ENCODE measurements at regions not wholly inside any gene's neighbourhood (a gene's known extent, or its start where the extent isn't known, plus 50 kb on each side); places are given as distances from the start of the nearest gene placed in this dataset.

- Mint-ChIP-seq H3K27me3 (ENCODE audit: insufficient read depth, unreplicated experiment) (no peaks in the 10 kb centered on the region), H3K4me1 (ENCODE audit: insufficient read depth, unreplicated experiment) (peaks cover 9% of the 10 kb centered on the region), H3K27ac (ENCODE audit: low read depth, unreplicated experiment) (no peak overlapping the region), H3K36me3 (ENCODE audit: insufficient read depth, unreplicated experiment) (no peaks in the 10 kb centered on the region), H3K4me3 (ENCODE audit: unreplicated experiment) (no peak overlapping the region), H3K9me3 (ENCODE audit: unreplicated experiment) (peaks cover 10% of the 10 kb centered on the region)
- no peak for DNase-seq (ENCODE audit: unreplicated experiment)
- ChIA-PET CTCF (interaction anchor here (0.8 to 1.2 kb wide), 3 partner anchors 16 to 1168 kb away, joined by 3 read pairs; no protein-coding TSS in a partner anchor), POLR2A (no interaction called here)
- intact Hi-C loops (cut with micrococcal nuclease), result no loop called here
- no TSS peak for BruUV-seq (replicated peaks)
- TF ChIP-seq CTCF (IDR thresholded peaks at IDR 0.05; ENCODE audit: unreplicated experiment), result no peak
Measured at GRCh38 chr5:131068893-131069643, 96.0 kb downstream of the HINT1 start.

GRCh38 chr5:131068076-131068475, 97.0 kb downstream of the HINT1 start:
- no peak for DNase-seq (ENCODE audit: unreplicated experiment)
- ChIA-PET CTCF (interaction anchor here (1.6 to 2.6 kb wide), 2 partner anchors 15 to 197 kb away, joined by 3 to 16 read pairs; no protein-coding TSS in a partner anchor), POLR2A (interaction anchor here (0.7 kb wide), 1 partner anchor 1291 kb away, joined by 3 read pairs; no protein-coding TSS in a partner anchor)
- TF ChIP-seq CTCF (IDR thresholded peaks at IDR 0.05; ENCODE audit: unreplicated experiment), result no peak
- H3K4me1 Mint-ChIP-seq (ENCODE audit: insufficient read depth, unreplicated experiment), result peaks cover 9% of the 10 kb centered on the region
- H3K36me3 Mint-ChIP-seq (ENCODE audit: insufficient read depth, unreplicated experiment), result no peaks in the 10 kb centered on the region
- peak overlapping the region; percentile 8 for H3K27ac Mint-ChIP-seq (ENCODE audit: low read depth, unreplicated experiment)
- H3K4me3 Mint-ChIP-seq (ENCODE audit: unreplicated experiment), result no peak overlapping the region
- BruUV-seq (replicated peaks), result no TSS peak
- H3K27me3 Mint-ChIP-seq (ENCODE audit: insufficient read depth, unreplicated experiment), result no peaks in the 10 kb centered on the region
- H3K9me3 Mint-ChIP-seq (ENCODE audit: unreplicated experiment), result peaks cover 10% of the 10 kb centered on the region
- intact Hi-C loops (cut with micrococcal nuclease), result no loop called here

- peak overlapping the region; percentile 8 for H3K27ac Mint-ChIP-seq (ENCODE audit: low read depth, unreplicated experiment)
- peaks cover 10% of the 10 kb centered on the region for H3K9me3 Mint-ChIP-seq (ENCODE audit: unreplicated experiment)
- H3K27me3 Mint-ChIP-seq (ENCODE audit: insufficient read depth, unreplicated experiment), result no peaks in the 10 kb centered on the region
- CTCF ChIA-PET, result interaction anchor here (0.6 to 2.6 kb wide), 4 partner anchors 11 to 199 kb away, joined by 3 to 16 read pairs (median 3); no protein-coding TSS in a partner anchor
- POLR2A ChIA-PET, result interaction anchor here (0.7 kb wide), 1 partner anchor 1291 kb away, joined by 3 read pairs; no protein-coding TSS in a partner anchor
- H3K4me3 Mint-ChIP-seq (ENCODE audit: unreplicated experiment), result no peak overlapping the region
- intact Hi-C loops (cut with micrococcal nuclease), result no loop called here
- peaks cover 9% of the 10 kb centered on the region for H3K4me1 Mint-ChIP-seq (ENCODE audit: insufficient read depth, unreplicated experiment)
- DNase-seq (ENCODE audit: unreplicated experiment), result peak; percentile 8
- H3K36me3 Mint-ChIP-seq (ENCODE audit: insufficient read depth, unreplicated experiment), result no peaks in the 10 kb centered on the region
- no peak for TF ChIP-seq CTCF (IDR thresholded peaks at IDR 0.05; ENCODE audit: unreplicated experiment)
- no TSS peak for BruUV-seq (replicated peaks)
Measured at GRCh38 chr5:131067636-131068035, 97.4 kb downstream of the HINT1 start.

GRCh38 chr5:131064669-131065371, 100.2 kb downstream of the HINT1 start:
- ChIA-PET CTCF (no interaction called here), POLR2A (no interaction called here)
- no peak for DNase-seq (ENCODE audit: unreplicated experiment)
- peaks cover 9% of the 10 kb centered on the region for H3K4me1 Mint-ChIP-seq (ENCODE audit: insufficient read depth, unreplicated experiment)
- no peaks in the 10 kb centered on the region for H3K36me3 Mint-ChIP-seq (ENCODE audit: insufficient read depth, unreplicated experiment)
- no TSS peak for BruUV-seq (replicated peaks)
- H3K4me3 Mint-ChIP-seq (ENCODE audit: unreplicated experiment), result no peak overlapping the region
- H3K27ac Mint-ChIP-seq (ENCODE audit: low read depth, unreplicated experiment), result no peak overlapping the region
- peaks cover 10% of the 10 kb centered on the region for H3K9me3 Mint-ChIP-seq (ENCODE audit: unreplicated experiment)
- H3K27me3 Mint-ChIP-seq (ENCODE audit: insufficient read depth, unreplicated experiment), result no peaks in the 10 kb centered on the region
- intact Hi-C loops (cut with micrococcal nuclease), result no loop called here
- TF ChIP-seq CTCF (IDR thresholded peaks at IDR 0.05; ENCODE audit: unreplicated experiment), result no peak
